GM12892 (cell line): ENCODE measurements at regions not wholly inside any gene's neighbourhood (a gene's known extent, or its start where the extent isn't known, plus 50 kb on each side); places are given as distances from the start of the nearest gene placed in this dataset.
"Not testable (repeated sequence)": the region's sequence is repeated elsewhere in the genome, so short reads cannot be mapped to it uniquely, and the experiment has no call there.

Experiments
- DNase-seq: peaks from one replicate; pipeline ENCODE4 v3.0.0; 2011; ENCODE audit not compliant: insufficient read length
- FAIRE-seq: peaks from 2 replicates; lab custom pipeline; 2011; peaks lifted over from hg19 to GRCh38; lab: Jason Lieb, UNC
- POLR2A ChIP-seq: IDR thresholded peaks from 2 replicates; pipeline ENCODE4 v1.6.1; 2011; ENCODE audit warnings: low read depth, low read length, control low read depth
- POLR2AphosphoS5 ChIP-seq: IDR thresholded peaks from 2 replicates; pipeline ENCODE4 v1.6.1; 2011; ENCODE audit warnings: low read depth, low read length, control low read depth
- TAF1 ChIP-seq: IDR thresholded peaks from 2 replicates; pipeline ENCODE4 v1.6.1; 2011; ENCODE audit warnings: low read depth, mild to moderate bottlenecking, control low read depth, low read length, borderline replicate concordance

- TF ChIP-seq POLR2AphosphoS5 (no peak), TAF1 (no peak), POLR2A (no peak)
- no peak for DNase-seq
- no peak for FAIRE-seq
Measured at GRCh38 chr14:97066068-97066899, 269.1 kb downstream of the VRK1 start.

GRCh38 chr14:97068293-97068692 lies 271.1 kb downstream of the VRK1 start:
- not testable (repeated sequence) for FAIRE-seq, DNase-seq

GRCh38 chr14:97070259-97070658 lies 273.1 kb downstream of the VRK1 start:
- TF ChIP-seq POLR2AphosphoS5, result no peak
- FAIRE-seq, result no peak
- no peak for DNase-seq

- TF ChIP-seq POLR2A (no peak), TAF1 (no peak), POLR2AphosphoS5 (no peak)
- FAIRE-seq (no peak), DNase-seq (no peak)
Measured at GRCh38 chr14:97071177-97071576, 274.0 kb downstream of the VRK1 start.

GRCh38 chr14:97073622-97074021 lies 276.4 kb downstream of the VRK1 start:
- FAIRE-seq (no peak), DNase-seq (no peak)
- TF ChIP-seq TAF1 (no peak), POLR2A (no peak), POLR2AphosphoS5 (no peak)

GRCh38 chr14:97074456-97074855 lies 277.3 kb downstream of the VRK1 start:
- no peak for FAIRE-seq
- DNase-seq, result no peak
- TF ChIP-seq TAF1 (no peak), POLR2A (no peak), POLR2AphosphoS5 (no peak)

- FAIRE-seq (no peak), DNase-seq (no peak)
- TF ChIP-seq TAF1 (no peak), POLR2AphosphoS5 (no peak), POLR2A (no peak)
Measured at GRCh38 chr14:97074856-97075255, 277.7 kb downstream of the VRK1 start.

- FAIRE-seq (peak; percentile 65), DNase-seq (no peak)
- no peak for TF ChIP-seq POLR2A
- TF ChIP-seq TAF1, result no peak
- no peak for TF ChIP-seq POLR2AphosphoS5
Measured at GRCh38 chr14:97077253-97077653, 280.1 kb downstream of the VRK1 start.

- TF ChIP-seq POLR2A (no peak), TAF1 (no peak)
- DNase-seq (no peak), FAIRE-seq (no peak)
Measured at GRCh38 chr14:97077687-97078086, 280.5 kb downstream of the VRK1 start.

GRCh38 chr14:97080991-97081390 lies 283.8 kb downstream of the VRK1 start:
- no peak for TF ChIP-seq TAF1
- TF ChIP-seq POLR2A, result no peak
- no peak for TF ChIP-seq POLR2AphosphoS5
- FAIRE-seq, result no peak
- DNase-seq, result no peak

GRCh38 chr14:97095269-97095668 lies 298.1 kb downstream of the VRK1 start:
- DNase-seq (no peak), FAIRE-seq (no peak)
- TF ChIP-seq POLR2A (no peak), POLR2AphosphoS5 (no peak), TAF1 (no peak)

- FAIRE-seq (no peak), DNase-seq (no peak)
Measured at GRCh38 chr14:97097296-97097695, 300.1 kb downstream of the VRK1 start.

More at GRCh38 chr14:97097296-97097695, 300.1 kb downstream of the VRK1 start:
- TF ChIP-seq POLR2A (no peak), TAF1 (no peak), POLR2AphosphoS5 (no peak)
